Hepatocyte (in vitro differentiated cells): ENCODE measurements at regions not wholly inside any gene's neighbourhood (a gene's known extent, or its start where the extent isn't known, plus 50 kb on each side); places are given as distances from the start of the nearest gene placed in this dataset.

Experiments used
- CTCF ChIP-seq: fragments of 200-600 bp; sonication (generic); IDR thresholded peaks from 2 replicates; pipeline ENCODE4 v1.5.1; 2016; ENCODE audit warnings: antibody characterized with exemption, mild to moderate bottlenecking; ENCODE audit not compliant: poor library complexity
- EZH2 ChIP-seq: fragments of 200-600 bp; sonication (generic); IDR thresholded peaks from 2 replicates; pipeline ENCODE4 v1.6.1; 2016; ENCODE audit warnings: antibody characterized with exemption, mild to moderate bottlenecking, borderline replicate concordance
- EZH2phosphoT487 ChIP-seq: fragments of 200-600 bp; sonication (generic); IDR thresholded peaks from one replicate; pipeline ENCODE4 v1.6.1; 2018; ENCODE audit warnings: antibody characterized with exemption, mild to moderate bottlenecking, low read depth, moderate library complexity; ENCODE audit not compliant: unreplicated experiment, severe bottlenecking

GRCh38 chr10:93248583-93249227, 175.0 kb downstream of the CYP26A1 start:
- TF ChIP-seq CTCF (no peak), EZH2 (no peak), EZH2phosphoT487 (no peak)
